K562 (cell line): ENCODE measurements at regions not wholly inside any gene's neighbourhood (a gene's known extent, or its start where the extent isn't known, plus 50 kb on each side); places are given as distances from the start of the nearest gene placed in this dataset.

Experiments used
- ATAC-seq: fragments of 200-7000 bp; cut with Tn5 transposase; 3 replicates; pipeline ENCODE4 v1.9.1; 2020; ENCODE audit warnings: moderate library complexity
- BruUV-seq: library from RNA; stranded (reverse); fragments of 400-500 nt; replicated peaks from 2 replicates; lab custom pipeline; 2021; lab: Mats Ljungman, UMichigan
- CTCF ChIA-PET: fragments of 300-600 bp; formaldehyde crosslinking; extraction: SDS; loops from one replicate; lab custom pipeline; 2021; ENCODE audit warnings: low intra/inter-chr PET ratio; lab: Yijun Ruan, JAX
- POLR2A ChIA-PET: fragments of 300-600, 350-650 bp; sonication (Branson Sonifier 250); formaldehyde crosslinking; extraction: SDS; loops from one replicate; lab custom pipeline; 2021; ENCODE audit warnings: antibody characterized with exemption, inconsistent platforms; lab: Yijun Ruan, JAX
- DNase-seq, 4 experiments: peaks; one replicate each; pipeline versions ENCODE4 v3.0.0 to v3.0.0-alpha.2; 2011 to 2018; ENCODE audit warnings: low spot score in 3 of 4, mixed read lengths in 3 of 4; ENCODE audit errors: extremely low read depth in 1 of 4
- FAIRE-seq: peaks from 2 replicates; lab custom pipeline; 2011; peaks lifted over from hg19 to GRCh38; lab: Jason Lieb, UNC
- H2AFZ ChIP-seq: 2 replicates; pipeline ENCODE4 v1.6.0; 2011; ENCODE audit warnings: low read depth, low read length, control low read depth, inconsistent platforms
- H3K27ac ChIP-seq: fragments of 200-600 bp; 3 replicates; pipeline ENCODE4 v1.8.0; 2011; ENCODE audit warnings: low read depth, mild to moderate bottlenecking, control low read depth, inconsistent platforms, low read length, moderate library complexity, mixed read lengths; ENCODE audit errors: extremely low read depth
- H3K27me3 ChIP-seq, 2 experiments: fragments of 300-600 bp in 1 of 2; 2 replicates in 1 of 2; 3 replicates in 1 of 2; pipeline versions ENCODE4 v1.6.0 to v1.8.0; 2011; ENCODE audit warnings: inconsistent platforms in 2 of 2, low read length in 2 of 2, mild to moderate bottlenecking in 1 of 2, mixed read lengths in 1 of 2, moderate library complexity in 1 of 2; ENCODE audit not compliant: control insufficient read depth in 2 of 2, insufficient read depth in 2 of 2
- H3K36me3 ChIP-seq: fragments of 300-600 bp; 3 replicates; pipeline ENCODE4 v1.8.0; 2011; ENCODE audit warnings: mild to moderate bottlenecking, low read length, inconsistent platforms; ENCODE audit not compliant: control insufficient read depth, insufficient read depth
- H3K4me1 ChIP-seq, 2 experiments: fragments of 200-600 bp in 1 of 2; replicated peaks in 1 of 2; 2 replicates in 1 of 2; 3 replicates in 1 of 2; pipeline versions ENCODE4 v1.5.1 to v1.8.0; 2011; ENCODE audit warnings: inconsistent platforms in 2 of 2, low read length in 2 of 2, mild to moderate bottlenecking in 1 of 2, mixed read lengths in 1 of 2, moderate library complexity in 1 of 2; ENCODE audit not compliant: control insufficient read depth in 2 of 2, insufficient read depth in 2 of 2
- H3K4me2 ChIP-seq: 2 replicates; pipeline ENCODE4 v1.6.1; 2011; ENCODE audit warnings: low read length, control low read depth, inconsistent platforms, mixed read lengths; ENCODE audit not compliant: insufficient read depth
- H3K4me3 ChIP-seq: fragments of 200-600 bp; sonication (generic), shearing (Covaris generic); 2 replicates; pipeline ENCODE4 v1.5.1; 2016; ENCODE audit warnings: control low read depth, inconsistent platforms
- H3K79me2 ChIP-seq: fragments of 200-600 bp; 3 replicates; pipeline ENCODE4 v1.8.0; 2011; ENCODE audit warnings: low read length, inconsistent platforms; ENCODE audit not compliant: control insufficient read depth, insufficient read depth
- H3K9ac ChIP-seq, 2 experiments: 2 replicates each; pipeline versions ENCODE4 v1.6.0 to v1.6.1; 2011; ENCODE audit warnings: low read depth in 2 of 2, low read length in 2 of 2, control low read depth in 1 of 2, inconsistent platforms in 1 of 2, mild to moderate bottlenecking in 1 of 2, mixed read lengths in 1 of 2; ENCODE audit not compliant: insufficient read depth in 1 of 2
- H3K9me1 ChIP-seq: one replicate; pipeline ENCODE4 v1.6.0; 2011; ENCODE audit warnings: inconsistent platforms, mild to moderate bottlenecking, low read length, moderate library complexity; ENCODE audit not compliant: control insufficient read depth, insufficient read depth
- H3K9me3 ChIP-seq: replicated peaks from 2 replicates; pipeline ENCODE4 v1.5.1; 2011; ENCODE audit warnings: low read depth, low read length, inconsistent platforms; ENCODE audit not compliant: control insufficient read depth, insufficient read depth
- H4K20me1 ChIP-seq: replicated peaks from 2 replicates; pipeline ENCODE4 v1.6.1; 2011; ENCODE audit warnings: low read length, inconsistent platforms, mixed read lengths; ENCODE audit not compliant: control insufficient read depth, insufficient read depth
- MECOM ChIP-seq: fragments of 250-450 bp; sonication (Bioruptor Pico); IDR thresholded peaks from 2 replicates; pipeline ENCODE4 v1.8.0; 2022; ENCODE audit warnings: inconsistent platforms
- MTA3 ChIP-seq: fragments of 450-650 bp; formaldehyde crosslinking; IDR thresholded peaks from 2 replicates; pipeline ENCODE4 v1.6.1; 2017; ENCODE audit warnings: mild to moderate bottlenecking, borderline replicate concordance
- NFE2 ChIP-seq: IDR thresholded peaks from 2 replicates; pipeline ENCODE4 v1.6.1; 2014; ENCODE audit warnings: antibody characterized with exemption, low read depth
- RBM22 ChIP-seq: fragments of 200-400 bp; formaldehyde crosslinking; IDR thresholded peaks from 2 replicates; pipeline ENCODE4 v1.6.1; 2018; ENCODE audit warnings: low read length, low read depth; ENCODE audit not compliant: poor library complexity, severe bottlenecking
- THRAP3 ChIP-seq: fragments of 450-650 bp; IDR thresholded peaks from 2 replicates; pipeline ENCODE4 v1.6.1; 2016; ENCODE audit warnings: mild to moderate bottlenecking, inconsistent platforms, borderline replicate concordance
- XRCC5 ChIP-seq: fragments of 200-400 bp; formaldehyde crosslinking; IDR thresholded peaks from 2 replicates; pipeline ENCODE4 v1.6.1; 2017; ENCODE audit warnings: low read depth, mild to moderate bottlenecking, low read length
- ZNF76 ChIP-seq: fragments of 250-450 bp; sonication (Bioruptor Pico); IDR thresholded peaks from 2 replicates; pipeline ENCODE4 v1.4.0; 2020; ENCODE audit warnings: mild to moderate bottlenecking, moderate library complexity, borderline replicate concordance
- WGBS: fragments of 100-300 bp; shearing (Covaris generic); methylation state at CpG from one replicate; pipeline ENCODE4 v1.1.6; 2016; ENCODE audit warnings: low coverage, mixed read lengths; ENCODE audit not compliant: insufficient coverage; ENCODE audit errors: missing lambda C conversion rate; 5-methylcytosine and 5-hydroxymethylcytosine counted together
- in situ Hi-C: fragments of 300-500 bp; cut with MboI; formaldehyde crosslinking; loops from 4 replicates; pipeline ENCODE4 v1.15.0; 2018; ENCODE audit warnings: inconsistent platforms, mixed read lengths
- intact Hi-C: fragments of 100-400 bp; cut with micrococcal nuclease; formaldehyde crosslinking; loops from 2 replicates; pipeline ENCODE4 v1.14.2; 2022
- TF ChIP-seq, protein P1 (sequence below): IDR thresholded peaks from 2 replicates; pipeline ENCODE4 v1.6.1; 2012; ENCODE audit warnings: low read depth, low read length, improper control_type of control experiment, borderline replicate concordance
- TF ChIP-seq, protein P2 (sequence below): fragments of 450-650 bp; IDR thresholded peaks from 2 replicates; pipeline ENCODE4 v1.6.1; 2016
- TF ChIP-seq, protein P3 (sequence below), 2 experiments: IDR thresholded peaks; 2 replicates each; pipeline ENCODE4 v1.6.1; 2012; ENCODE audit warnings: improper control_type of control experiment in 2 of 2, low read depth in 2 of 2, low read length in 2 of 2, borderline replicate concordance in 1 of 2
- TF ChIP-seq, protein P4 (sequence below): sonication (generic); formaldehyde crosslinking; IDR thresholded peaks from 2 replicates; pipeline ENCODE4 v1.8.1; 2022; ENCODE audit warnings: missing genetic modification reagents

DNA sequence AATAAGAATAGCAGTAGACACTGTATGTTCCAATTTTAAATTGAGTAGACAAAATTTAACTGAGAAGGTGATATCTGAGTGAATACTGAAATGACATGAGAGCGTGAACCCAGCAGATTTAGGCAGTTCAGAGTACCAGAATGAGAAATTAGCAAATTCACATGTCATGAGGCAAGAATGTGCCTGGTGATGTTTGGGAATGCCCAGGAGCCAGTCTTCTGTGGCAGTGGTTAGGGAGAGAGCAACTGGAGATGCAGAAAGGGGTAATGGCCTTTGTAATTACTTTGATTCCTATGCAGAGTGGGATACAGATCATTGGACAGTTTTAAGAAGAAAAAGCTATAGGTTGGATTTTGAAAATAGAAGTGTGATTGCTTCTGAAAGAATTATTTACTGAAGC lies 621.9 kb downstream of the TECRL start:
- WGBS, result 6% methylated on average over 1 of the region's 1 CpG
- no peak overlapping the region for H2AFZ ChIP-seq
- H3K27ac ChIP-seq, result no peak overlapping the region
- no peak overlapping the region for H3K4me2 ChIP-seq
- ATAC-seq (no peak), DNase-seq (no peak), FAIRE-seq (no peak)
- H3K9me3 ChIP-seq, result no peaks in the 10 kb centered on the region; the same call in none of the 2 replicates
- H3K9me1 ChIP-seq, result no peaks in the 10 kb centered on the region
- H3K9ac ChIP-seq, result no peak overlapping the region
- no peak overlapping the region for H3K4me3 ChIP-seq
- in situ Hi-C loops (loop anchor here (25.0 kb wide), 1 partner anchor 525 kb away; no protein-coding TSS in a partner anchor), intact Hi-C loops (no loop called here)
- H3K36me3 ChIP-seq, result no peaks in the 10 kb centered on the region
- POLR2A ChIA-PET, result no interaction called here
- TF ChIP-seq MECOM (CRISPR knock-in tag) (no peak), NFE2 (no peak), THRAP3 (no peak), ZNF76 (no peak), RBM22 (no peak), MTA3 (no peak), XRCC5 (no peak)
- TF ChIP-seq, protein P1, sequence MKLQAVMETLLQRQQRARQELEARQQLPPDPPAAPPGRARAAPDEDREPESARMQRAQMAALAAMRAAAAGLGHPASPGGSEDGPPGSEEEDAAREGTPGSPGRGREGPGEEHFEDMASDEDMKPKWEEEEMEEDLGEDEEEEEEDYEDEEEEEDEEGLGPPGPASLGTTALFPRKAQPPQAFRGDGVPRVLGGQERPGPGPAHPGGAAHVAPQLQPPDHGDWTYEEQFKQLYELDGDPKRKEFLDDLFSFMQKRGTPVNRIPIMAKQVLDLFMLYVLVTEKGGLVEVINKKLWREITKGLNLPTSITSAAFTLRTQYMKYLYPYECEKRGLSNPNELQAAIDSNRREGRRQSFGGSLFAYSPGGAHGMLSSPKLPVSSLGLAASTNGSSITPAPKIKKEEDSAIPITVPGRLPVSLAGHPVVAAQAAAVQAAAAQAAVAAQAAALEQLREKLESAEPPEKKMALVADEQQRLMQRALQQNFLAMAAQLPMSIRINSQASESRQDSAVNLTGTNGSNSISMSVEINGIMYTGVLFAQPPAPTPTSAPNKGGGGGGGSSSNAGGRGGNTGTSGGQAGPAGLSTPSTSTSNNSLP, result no peak
- TF ChIP-seq, protein P2, sequence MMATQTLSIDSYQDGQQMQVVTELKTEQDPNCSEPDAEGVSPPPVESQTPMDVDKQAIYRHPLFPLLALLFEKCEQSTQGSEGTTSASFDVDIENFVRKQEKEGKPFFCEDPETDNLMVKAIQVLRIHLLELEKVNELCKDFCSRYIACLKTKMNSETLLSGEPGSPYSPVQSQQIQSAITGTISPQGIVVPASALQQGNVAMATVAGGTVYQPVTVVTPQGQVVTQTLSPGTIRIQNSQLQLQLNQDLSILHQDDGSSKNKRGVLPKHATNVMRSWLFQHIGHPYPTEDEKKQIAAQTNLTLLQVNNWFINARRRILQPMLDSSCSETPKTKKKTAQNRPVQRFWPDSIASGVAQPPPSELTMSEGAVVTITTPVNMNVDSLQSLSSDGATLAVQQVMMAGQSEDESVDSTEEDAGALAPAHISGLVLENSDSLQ, result no peak
- TF ChIP-seq, protein P3, sequence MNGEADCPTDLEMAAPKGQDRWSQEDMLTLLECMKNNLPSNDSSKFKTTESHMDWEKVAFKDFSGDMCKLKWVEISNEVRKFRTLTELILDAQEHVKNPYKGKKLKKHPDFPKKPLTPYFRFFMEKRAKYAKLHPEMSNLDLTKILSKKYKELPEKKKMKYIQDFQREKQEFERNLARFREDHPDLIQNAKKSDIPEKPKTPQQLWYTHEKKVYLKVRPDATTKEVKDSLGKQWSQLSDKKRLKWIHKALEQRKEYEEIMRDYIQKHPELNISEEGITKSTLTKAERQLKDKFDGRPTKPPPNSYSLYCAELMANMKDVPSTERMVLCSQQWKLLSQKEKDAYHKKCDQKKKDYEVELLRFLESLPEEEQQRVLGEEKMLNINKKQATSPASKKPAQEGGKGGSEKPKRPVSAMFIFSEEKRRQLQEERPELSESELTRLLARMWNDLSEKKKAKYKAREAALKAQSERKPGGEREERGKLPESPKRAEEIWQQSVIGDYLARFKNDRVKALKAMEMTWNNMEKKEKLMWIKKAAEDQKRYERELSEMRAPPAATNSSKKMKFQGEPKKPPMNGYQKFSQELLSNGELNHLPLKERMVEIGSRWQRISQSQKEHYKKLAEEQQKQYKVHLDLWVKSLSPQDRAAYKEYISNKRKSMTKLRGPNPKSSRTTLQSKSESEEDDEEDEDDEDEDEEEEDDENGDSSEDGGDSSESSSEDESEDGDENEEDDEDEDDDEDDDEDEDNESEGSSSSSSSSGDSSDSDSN (IDR thresholded peaks at IDR 0.05; ENCODE audit: borderline replicate concordance in 1 of 2, low read depth in 2 of 2, low read length in 2 of 2), result no peak
- TF ChIP-seq, protein P4, sequence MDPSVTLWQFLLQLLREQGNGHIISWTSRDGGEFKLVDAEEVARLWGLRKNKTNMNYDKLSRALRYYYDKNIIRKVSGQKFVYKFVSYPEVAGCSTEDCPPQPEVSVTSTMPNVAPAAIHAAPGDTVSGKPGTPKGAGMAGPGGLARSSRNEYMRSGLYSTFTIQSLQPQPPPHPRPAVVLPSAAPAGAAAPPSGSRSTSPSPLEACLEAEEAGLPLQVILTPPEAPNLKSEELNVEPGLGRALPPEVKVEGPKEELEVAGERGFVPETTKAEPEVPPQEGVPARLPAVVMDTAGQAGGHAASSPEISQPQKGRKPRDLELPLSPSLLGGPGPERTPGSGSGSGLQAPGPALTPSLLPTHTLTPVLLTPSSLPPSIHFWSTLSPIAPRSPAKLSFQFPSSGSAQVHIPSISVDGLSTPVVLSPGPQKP (CRISPR knock-in tag), result no peak
- CTCF ChIA-PET, result no interaction called here
- no peaks in the 10 kb centered on the region for H3K4me1 ChIP-seq
- H4K20me1 ChIP-seq, result no peaks in the 10 kb centered on the region
- no peaks in the 10 kb centered on the region for H3K79me2 ChIP-seq
- no peaks in the 10 kb centered on the region for H3K27me3 ChIP-seq
- no TSS peak for BruUV-seq
